ENCODE measurements at regions not wholly inside any gene's neighbourhood (a gene's known extent, or its start where the extent isn't known, plus 50 kb on each side); places are given as distances from the start of the nearest gene placed in this dataset.
"Not testable (repeated sequence)": the region's sequence is repeated elsewhere in the genome, so short reads cannot be mapped to it uniquely, and the experiment has no call there.

- DNase-seq (ENCODE audit: low read depth in 2 of 2) = no peak
Observed at GRCh38 chr5:104412649-104413240, 850.2 kb upstream of the NUDT12 start.

DNA sequence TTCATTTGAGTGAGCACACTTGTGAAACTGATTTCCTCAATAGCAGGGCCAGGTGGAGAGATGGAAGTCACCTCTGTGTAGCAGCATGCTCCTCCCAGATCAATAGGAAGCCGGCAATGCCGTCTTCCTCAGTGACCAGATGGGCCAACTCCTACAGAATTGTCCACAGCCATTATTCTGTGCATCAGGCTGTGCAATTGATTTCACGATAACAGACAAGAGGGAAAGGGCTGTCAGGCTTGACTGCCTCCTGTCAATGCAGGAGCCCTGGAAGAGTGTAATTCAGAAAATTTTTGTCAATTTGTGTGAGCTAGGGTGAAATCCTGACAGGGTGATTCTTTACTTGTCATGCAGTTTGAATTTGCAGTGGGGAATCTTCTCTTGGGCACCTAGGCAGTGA is 838.4 kb upstream of the NUDT12 start:
- DNase-seq (ENCODE audit: low read depth in 2 of 2) = no peak

DNA sequence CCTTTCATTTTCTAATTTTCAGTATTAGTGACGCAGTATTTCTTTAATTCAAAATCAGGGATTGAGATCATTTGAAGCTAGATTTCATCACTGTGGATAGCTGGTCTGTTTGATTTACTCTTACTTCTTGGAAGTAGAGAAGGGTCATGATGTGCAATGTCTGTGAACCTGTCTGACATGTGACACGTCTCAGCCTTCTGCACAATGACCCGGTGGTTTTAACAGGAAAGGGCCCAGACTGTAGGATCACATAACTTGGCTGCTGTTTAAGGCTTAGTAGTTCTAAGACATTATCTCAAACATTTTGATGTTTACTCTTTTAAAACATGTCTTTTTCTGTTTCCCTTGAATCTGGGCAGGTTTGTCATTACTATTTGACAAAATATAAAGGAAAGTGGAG is 823.3 kb upstream of the NUDT12 start:
- no peak for DNase-seq (ENCODE audit: low read depth in 2 of 2)

DNA sequence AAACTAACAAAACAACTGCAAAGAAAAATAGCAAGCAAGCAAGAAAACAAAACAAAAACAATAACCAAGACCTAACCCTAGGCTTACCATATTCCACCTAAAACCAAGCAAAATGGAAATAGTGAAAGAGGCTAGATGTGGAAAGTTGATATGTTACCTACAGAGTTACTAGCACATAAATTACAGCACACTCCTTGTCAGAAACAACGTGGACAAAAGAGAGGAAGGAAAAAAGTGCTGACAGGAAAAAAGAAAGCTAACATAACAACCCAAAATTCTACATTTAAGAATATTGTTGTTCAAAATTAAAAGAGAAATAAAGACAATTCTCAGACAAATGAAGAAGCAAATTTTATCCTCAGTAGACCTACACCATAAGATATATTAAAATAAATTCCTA is 812.8 kb upstream of the NUDT12 start:
- DNase-seq (ENCODE audit: low read depth in 2 of 2) = no peak

- DNase-seq (ENCODE audit: low read depth in 2 of 2) = no peak
Observed at GRCh38 chr5:104372796-104373195, 810.2 kb upstream of the NUDT12 start.

DNA sequence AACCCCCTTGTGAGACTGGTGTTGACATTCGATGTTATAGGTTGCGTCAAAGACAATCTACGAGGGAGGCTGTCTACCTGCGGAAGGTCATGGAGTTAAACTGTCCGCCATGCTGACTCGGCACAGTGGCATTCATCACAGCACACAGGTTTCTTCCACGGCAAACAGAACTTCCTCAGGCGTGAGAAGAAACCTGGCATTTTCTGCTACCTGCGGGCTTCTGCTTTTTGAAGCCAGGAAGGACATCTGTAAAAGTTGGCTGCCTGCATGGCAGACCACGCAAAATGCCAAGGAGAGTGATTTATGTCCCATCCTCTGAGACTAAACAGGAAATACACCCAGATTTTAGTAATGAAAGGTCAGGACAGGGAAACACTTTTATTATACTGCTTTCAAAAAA is 809.8 kb upstream of the NUDT12 start:
- DNase-seq (ENCODE audit: low read depth in 2 of 2) = no peak

- no peak for DNase-seq (ENCODE audit: low read depth in 2 of 2)
Observed at GRCh38 chr5:104370523-104370922, 807.9 kb upstream of the NUDT12 start.

- no peak for DNase-seq (ENCODE audit: low read depth in 2 of 2)
Observed at GRCh38 chr5:104367978-104368377, 805.4 kb upstream of the NUDT12 start.

DNA sequence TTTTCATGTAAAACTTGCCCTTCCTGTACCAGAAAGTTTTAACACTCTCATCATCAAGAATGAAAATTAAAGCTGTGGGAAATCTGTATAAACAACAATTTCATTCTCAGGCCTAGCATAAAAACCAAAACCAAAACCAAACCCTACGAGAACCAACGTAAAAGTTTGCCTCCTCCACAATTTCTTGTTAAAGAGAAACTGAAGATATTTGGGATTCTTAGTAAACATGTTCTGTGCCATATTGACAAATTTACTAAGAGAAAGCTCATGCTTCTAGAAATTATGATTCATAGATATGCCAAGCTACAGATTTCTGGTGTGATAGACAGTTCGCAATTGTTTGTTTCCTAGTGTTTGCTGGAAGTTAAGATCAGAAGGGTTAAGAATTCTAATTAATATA is 801.0 kb upstream of the NUDT12 start:
- no peak for DNase-seq (ENCODE audit: low read depth in 2 of 2)

GRCh38 chr5:104361932-104362331 is 799.3 kb upstream of the NUDT12 start:
- DNase-seq (ENCODE audit: low read depth in 2 of 2) = no peak

DNA sequence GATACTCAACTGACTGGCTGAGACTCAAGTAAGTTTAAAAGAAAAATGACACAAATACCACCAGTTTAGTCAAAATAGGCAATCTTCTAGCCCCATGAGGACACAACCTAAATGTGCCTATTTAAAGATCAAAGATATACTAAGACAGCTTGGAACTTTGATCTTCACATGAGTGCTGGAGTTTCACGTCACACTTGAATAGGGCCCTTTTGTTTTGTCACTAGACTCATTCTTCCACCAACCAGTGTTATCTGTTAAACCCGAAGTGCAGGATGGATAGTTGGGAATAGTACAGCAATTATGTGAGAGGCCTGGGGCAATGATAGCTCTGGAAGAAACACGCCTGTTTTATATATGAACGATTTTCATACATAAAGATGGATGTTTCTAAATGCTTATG is 792.8 kb upstream of the NUDT12 start:
- DNase-seq (ENCODE audit: low read depth in 2 of 2) = no peak

DNA sequence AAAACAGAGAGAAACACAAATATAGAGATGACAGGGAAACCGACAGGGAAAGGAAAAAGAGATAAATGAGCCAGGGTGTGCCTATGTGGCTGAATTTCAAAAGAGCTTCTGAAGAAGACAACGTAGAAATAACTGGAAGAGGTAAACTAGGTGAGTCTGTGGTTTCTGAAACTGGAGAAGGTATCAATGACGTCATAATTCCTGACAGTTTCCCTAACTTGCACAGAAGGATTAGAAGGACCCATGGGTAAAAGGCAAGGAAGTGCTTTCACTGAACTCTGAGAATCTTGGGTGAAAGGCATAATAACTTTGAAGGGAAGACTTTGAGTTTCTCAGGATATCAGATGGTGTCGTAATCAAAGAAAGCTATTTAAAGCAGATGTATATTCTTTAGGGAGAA is 790.8 kb upstream of the NUDT12 start:
- no peak for DNase-seq (ENCODE audit: low read depth in 2 of 2)

DNA sequence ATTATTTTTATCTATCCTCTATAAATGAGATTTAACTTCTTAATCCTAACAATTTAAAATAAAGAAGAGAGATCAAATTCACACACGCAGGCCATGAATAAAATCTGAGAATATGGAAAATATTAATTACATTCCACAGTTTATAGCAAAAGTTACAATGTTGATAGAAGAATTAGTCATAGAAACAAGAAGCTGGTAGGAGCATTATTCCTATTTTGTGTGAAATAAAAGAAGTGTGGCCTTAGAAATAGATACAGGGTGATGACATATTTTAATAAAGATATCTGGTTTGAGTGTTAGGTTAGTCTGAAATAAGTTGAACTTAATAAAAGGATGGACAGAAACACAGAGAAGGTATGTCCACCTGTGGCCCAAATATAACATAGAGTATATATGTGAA is 790.4 kb upstream of the NUDT12 start:
- DNase-seq (ENCODE audit: low read depth in 2 of 2) = no peak

DNA sequence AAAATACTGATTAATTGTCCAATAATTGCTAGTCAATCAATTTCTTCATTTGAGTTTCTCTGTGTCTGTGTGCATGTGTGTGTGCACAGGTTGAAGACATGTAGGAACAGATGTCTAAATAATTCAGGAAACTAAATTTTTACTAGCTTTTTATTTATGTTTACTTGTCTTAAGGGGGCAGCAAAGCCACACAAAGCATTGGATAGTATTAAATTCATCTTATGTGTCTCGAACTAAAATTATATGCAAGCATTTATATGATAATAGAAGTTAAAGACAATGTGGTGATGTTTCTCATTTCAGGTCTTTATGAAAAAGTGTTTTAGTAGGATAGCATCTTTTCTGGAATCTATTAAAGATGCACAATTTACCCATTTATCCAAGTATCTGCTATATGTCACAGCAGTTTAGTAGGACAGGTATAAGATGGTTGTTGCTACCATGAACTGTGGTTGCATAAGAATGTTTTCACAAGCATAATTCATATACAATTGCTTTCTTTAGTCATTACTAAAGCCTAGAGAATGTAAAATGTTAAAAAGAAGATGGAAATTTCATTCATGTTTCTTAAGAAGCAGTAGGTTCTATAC is 784.6 kb upstream of the NUDT12 start:
- no peak for DNase-seq (ENCODE audit: low read depth in 2 of 2)

DNA sequence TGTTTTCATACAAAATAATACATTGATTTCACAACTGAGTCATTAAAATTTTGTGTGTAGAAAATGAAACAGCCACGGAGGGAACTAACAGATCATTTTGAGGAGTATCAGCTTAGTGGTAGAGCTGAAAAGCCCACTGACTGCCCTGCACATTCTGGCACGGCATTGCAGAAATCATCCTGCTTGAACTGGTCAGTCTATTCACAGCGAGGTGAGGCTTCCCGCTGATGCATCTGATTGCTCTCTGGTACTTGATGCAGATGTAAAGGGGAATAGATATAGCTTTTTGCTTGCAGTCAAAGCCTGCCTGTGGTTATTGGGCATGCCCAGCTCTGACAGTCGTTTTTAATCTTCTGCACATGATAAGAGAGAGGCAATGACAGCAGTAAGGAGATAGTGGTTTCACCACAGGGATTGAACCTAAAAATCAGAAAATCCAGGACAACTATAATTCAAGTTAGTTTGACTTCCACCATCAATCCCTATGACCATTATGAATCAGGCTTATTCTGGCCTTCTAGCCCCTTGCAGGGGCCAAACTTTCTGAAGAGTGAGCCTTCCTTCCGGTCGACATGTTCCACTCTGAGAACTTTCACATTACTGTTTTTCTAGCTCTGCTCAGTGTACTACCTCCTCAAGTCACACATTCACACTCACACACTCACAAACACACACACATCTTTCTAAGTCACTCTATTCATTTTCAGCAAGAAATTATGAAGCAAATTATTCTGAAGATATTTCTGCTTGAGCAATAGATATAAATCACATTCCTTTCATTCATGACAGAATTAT is 782.8 kb upstream of the NUDT12 start:
- DNase-seq (ENCODE audit: low read depth in 2 of 2) = no peak

- peak; percentile 4 to 16 for DNase-seq (ENCODE audit: low read depth in 2 of 2)
Observed at GRCh38 chr5:104344809-104345208, 782.2 kb upstream of the NUDT12 start.

- DNase-seq (ENCODE audit: low read depth in 2 of 2) = no peak
Observed at GRCh38 chr5:104327801-104328200, 765.2 kb upstream of the NUDT12 start.

GRCh38 chr5:104326966-104327365 is 764.4 kb upstream of the NUDT12 start:
- no peak for DNase-seq (ENCODE audit: low read depth in 2 of 2)

DNA sequence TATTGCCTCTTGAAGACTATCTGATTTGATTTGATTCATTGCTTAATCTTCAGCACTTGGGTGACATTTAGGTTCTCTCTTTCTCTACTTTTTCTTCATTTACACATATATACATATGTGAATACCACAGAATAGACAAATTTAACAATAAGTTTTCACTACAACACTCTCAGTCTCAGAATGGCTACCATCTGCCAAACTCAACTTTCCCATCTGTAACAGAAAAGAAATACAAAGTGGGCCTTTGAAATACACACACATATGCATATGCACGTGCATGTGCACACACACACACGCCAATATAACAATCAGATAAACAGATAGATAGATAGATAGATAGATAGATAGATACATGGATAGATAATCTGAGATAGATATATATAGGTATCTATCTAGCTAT is 762.8 kb upstream of the NUDT12 start:
- no peak for DNase-seq (ENCODE audit: low read depth in 2 of 2)

GRCh38 chr5:104316676-104317075 is 754.1 kb upstream of the NUDT12 start:
- DNase-seq (ENCODE audit: low read depth in 2 of 2) = not testable (repeated sequence)

GRCh38 chr5:104312481-104312880 is 749.9 kb upstream of the NUDT12 start:
- no peak for DNase-seq (ENCODE audit: low read depth in 2 of 2)

- no peak for DNase-seq (ENCODE audit: low read depth in 2 of 2)
Observed at GRCh38 chr5:104305602-104306001, 743.0 kb upstream of the NUDT12 start.

All from dermis microvascular lymphatic vessel endothelial cell (primary cell).